Hematopoietic multipotent progenitor cell (in vitro differentiated cells): ENCODE measurements at regions not wholly inside any gene's neighbourhood (a gene's known extent, or its start where the extent isn't known, plus 50 kb on each side); places are given as distances from the start of the nearest gene placed in this dataset.
"Not testable (repeated sequence)": the region's sequence is repeated elsewhere in the genome, so short reads cannot be mapped to it uniquely, and the experiment has no call there.

Experiments
- DNase-seq, 3 donors: peaks; one replicate each; pipeline ENCODE4 v3.0.0-alpha.2; 2011 to 2015; ENCODE audit warnings: low read depth in 2 of 3, low spot score in 2 of 3

DNA sequence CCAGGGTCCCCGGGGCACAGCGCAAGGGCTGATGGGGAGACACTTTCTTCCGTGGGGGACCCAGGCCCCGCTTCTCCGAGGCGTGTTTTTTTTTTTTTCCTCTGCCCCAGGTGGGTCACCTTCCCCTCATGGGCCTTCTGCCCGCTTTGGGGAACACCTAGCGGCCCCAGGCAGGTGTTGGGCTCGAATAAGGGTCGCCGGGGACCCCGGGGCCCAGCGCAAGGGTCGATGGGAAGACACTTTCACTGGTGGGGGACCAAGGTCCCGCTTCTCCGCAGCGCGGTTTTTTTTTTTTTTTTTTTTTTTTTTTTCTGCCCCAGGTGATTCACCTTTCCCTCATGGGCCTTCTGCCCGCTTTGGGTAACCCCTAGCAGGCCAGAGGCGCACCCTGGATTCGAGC is 193.8 kb downstream of the POTEG start:
- not testable (repeated sequence) for DNase-seq

DNA sequence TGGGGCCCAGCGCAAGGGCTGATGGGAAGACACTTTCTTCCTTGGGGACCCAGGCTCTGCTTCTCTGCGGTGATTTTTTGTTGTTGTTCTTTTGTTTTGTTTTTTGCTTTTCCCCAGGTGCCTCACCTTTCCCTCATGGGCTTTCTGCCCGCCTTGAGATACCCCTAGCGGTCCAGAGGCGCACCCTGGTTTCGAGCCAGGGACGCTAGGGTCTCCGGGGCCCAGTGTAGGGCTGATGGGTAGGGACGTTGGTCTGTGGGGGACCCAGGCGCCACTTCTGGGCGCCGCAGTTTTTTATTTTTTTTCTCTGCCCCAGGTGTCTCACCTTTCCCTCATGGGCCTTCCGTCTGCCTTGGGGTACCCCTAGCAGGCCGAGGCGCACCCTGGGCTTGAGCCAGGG is 192.7 kb downstream of the POTEG start:
- not testable (repeated sequence) for DNase-seq

DNA sequence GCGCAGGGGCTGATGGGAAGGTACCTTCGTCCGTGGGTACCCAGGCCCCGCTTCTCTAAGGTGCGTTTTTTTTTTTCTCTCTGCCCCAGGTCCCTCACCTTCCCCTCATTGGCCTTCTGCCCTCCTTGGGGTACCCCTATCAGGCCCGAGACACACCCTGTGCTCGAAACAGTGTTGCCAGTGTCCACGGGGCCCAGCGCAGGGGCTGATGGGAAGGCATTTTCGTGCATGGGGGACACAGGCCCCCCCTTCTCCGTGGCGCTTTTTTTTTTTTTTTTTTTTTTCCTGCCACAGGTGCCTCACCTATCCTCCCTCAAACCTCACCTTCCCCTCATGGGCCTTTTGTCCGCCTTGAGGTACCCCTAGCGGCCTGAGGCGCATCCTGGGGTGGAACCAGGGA is 191.6 kb downstream of the POTEG start:
- DNase-seq = not testable (repeated sequence)

DNA sequence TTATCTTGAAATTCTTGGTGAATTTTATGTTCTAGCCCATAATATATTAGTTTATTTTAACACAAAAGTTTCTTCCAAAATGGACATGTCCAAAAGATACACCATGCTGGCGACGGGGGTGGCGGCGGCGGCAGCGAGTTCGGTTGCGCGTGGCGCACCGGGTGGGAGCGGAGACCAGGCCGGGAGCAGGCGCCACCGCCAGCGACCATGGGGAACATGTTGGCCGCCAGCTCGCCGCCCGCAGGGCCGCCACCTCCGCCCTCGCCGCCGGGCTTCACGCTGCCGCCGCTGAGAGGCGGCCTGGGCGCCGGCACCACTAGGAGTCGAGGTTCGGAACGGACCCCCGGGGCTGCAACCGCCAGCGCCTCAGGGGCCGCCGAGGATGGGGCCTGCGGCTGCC is 167.2 kb downstream of the POTEG start:
- DNase-seq = not testable (repeated sequence)

DNA sequence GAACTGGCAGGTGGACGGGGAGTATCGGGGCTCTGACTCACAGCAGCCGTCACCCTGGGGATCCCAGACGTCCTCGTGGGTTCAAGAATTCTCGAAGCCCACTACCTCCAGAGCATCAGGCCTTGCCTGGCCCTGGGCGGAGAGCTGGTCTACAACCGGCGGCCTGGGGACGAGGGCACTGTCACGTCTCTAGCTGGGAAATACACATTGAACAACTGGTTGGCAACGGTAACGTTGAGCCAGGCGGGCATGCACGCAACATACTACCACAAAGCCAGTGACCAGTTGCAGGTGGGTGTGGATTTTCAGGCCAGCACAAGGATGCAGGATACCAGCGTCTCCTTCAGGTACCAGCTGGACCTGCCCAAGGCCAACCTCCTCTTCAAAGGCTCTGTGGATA is 166.5 kb downstream of the POTEG start:
- DNase-seq = not testable (repeated sequence)

DNA sequence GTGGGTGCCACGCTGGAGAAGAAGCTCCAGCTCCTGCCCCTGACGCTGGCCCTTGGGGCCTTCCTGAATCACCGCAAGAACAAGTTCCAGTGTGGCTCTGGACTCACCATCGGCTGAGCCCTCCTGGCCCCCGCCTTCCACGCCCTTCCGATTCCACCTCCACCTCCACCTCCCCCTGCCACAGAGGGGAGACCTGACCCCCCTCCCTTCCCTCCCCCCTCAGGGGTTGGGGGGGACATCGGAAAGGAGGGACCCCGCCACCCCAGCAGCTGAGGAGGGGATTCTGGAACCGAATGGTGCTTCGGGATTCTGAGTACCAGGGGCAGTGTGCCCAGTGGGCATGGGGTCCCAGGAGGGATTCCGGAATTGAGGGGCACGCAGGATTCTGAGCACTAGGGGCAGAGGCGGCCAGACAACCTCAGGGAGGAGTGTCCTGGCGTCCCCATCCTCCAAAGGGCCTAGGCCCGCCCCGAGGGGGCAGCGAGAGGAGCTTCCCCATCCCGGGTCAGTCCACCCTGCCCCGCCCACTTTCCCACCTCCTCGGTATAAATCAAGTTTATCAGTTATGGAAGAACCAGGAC is 166.0 kb downstream of the POTEG start:
- not testable (repeated sequence) for DNase-seq

DNA sequence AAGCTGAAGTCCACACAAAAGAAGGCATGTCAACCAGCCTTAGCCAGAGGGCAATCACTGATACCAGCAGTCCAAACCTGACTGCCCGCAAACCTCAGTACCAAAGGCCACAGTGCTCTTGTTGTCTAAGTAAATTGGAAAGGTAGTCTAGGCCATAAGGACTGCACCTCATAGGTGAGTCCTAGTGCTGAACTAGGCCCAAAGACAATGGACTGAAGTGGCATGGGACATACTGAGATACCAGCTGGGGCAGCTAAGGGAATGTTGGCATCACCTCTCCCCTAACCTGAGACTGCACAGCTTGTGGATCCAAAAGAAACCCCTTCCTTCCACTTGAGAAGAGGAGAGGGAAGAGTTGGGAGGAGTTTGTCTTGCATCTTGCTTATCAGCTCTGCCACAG is 161.9 kb downstream of the POTEG start:
- DNase-seq = not testable (repeated sequence)

DNA sequence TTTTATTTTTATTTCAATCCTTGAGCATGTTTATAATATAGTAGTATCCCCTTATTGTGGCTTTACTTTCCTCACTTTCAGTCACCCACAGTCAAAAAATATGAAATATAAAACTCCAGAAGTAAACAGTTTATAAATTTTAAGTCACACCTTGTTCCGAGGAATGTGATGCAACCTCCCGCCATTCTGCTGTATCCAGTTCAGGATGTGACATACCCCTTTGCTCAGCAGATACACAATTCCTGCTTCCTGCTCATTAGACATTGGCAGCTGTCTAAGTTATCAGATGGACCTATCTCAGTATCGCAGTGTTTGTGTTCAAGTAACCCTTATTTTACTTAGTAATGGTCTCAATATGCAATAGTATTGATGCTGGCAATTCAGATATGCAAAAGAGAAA is 144.5 kb downstream of the POTEG start:
- not testable (repeated sequence) for DNase-seq

DNA sequence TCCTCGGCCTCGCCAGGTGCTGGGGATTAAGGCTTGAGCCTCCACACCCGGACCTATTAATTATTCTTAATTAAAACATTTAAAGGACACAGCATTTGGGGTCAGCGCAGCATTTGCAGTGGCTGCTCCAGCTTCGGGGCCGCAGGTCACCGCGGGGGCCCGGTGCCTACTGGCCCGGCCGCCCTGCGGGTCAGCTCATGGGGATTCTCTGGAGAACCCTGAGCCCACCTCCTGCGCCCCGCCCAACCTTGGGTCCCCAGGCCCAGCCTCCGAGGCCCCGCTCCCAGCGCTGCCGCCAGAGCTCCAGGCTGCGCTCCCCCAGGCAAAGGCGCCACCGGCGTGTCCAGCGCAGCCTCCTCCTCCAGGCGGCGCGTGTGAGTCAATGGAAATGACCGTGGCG is 133.9 kb downstream of the POTEG start:
- DNase-seq = not testable (repeated sequence)

DNA sequence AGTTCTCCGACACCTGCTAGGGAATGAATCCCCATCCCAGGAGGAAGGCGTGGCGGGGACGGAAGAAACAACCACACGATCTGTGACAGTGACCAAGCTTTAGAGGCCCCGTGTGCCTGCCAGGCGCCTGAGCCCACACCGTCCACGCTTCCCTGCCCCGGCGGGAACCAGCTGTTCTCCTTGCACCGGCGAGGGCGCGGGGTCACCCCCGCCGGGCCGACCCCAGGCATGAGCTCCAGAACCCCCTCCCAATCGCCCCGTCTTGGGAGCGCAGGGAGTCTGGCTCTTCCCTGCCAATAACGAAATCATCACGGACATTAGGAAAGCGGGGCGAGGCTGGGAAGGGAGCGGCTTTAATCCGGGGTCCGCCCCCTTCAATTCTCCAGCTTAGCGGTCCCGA is 133.3 kb downstream of the POTEG start:
- DNase-seq = not testable (repeated sequence)

DNA sequence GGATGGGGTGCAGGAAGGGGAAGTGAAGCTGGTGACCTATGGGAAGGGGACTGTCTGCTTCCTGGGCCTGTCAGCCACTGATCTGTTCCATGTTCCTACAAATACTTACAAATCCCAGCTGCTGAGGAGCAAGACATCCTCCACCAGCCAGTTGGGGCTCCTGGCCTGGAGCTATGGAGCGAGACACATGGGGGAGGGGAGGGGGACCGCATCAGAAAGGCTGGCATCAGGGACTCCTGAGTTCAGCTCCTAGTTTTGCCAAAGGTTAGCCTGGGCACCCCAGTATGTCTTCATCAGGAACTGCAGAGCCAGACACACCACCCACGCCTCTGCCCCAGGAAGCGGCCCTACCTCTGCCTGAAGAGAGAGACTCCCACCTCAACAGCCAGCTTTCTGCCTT is 130.3 kb downstream of the POTEG start:
- not testable (repeated sequence) for DNase-seq

DNA sequence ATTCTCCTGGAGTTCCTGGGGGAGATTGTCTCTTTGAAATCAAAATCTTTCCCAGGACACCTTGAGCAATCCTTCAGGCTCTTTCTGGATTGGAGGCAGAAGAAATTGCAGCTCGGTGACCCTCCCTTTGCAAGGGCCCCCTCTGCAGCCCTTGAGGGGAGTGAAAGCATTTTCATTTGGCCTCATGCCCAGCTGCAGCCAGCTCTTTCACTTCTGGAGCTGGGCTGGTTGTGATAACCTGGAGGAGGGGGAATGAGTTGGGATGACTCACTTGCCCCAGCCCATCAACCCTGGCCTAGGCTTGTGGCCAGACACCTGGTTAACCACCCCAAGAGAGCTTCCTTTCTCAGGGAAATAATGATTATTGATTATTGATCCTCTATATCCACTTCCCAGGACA is 129.7 kb downstream of the POTEG start:
- not testable (repeated sequence) for DNase-seq

DNA sequence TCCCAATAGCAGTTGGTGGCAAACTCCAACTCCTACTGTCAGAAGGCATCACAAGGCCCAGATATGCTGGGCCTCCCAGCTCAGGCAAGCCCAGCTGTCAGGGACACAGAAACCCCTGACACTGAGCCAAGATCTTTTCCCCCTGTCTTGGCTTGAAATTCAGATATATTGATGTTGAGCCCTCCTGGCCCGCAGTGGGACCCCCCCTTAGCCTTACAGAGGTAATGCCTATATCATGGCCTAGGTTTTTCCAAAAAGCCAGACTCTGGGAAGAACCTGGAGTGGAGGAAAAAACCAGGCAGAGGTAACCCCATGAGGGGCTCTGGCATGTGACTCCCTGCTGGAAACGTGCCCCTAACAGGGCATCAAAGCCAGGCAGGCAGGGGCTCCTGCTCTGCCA is 129.2 kb downstream of the POTEG start:
- not testable (repeated sequence) for DNase-seq

DNA sequence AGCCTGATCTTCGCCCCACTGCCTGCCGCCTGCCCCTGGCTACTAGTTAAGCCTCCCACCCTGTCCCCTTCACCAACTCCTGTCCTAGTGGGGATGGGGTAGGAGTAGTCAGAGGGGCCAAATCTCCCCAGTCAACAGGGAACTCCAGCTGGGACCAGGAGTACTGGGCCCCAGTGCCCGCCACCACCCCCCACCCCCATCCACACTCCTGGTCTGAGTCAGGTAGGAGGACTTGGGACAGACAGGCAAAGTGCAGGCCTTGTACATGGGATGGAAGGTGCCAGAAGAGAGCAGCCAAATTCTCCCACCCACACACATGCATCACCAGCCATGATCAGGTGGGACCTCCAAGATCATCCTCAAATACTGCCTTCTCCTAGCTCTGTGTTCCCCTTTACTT is 128.4 kb downstream of the POTEG start:
- not testable (repeated sequence) for DNase-seq

DNA sequence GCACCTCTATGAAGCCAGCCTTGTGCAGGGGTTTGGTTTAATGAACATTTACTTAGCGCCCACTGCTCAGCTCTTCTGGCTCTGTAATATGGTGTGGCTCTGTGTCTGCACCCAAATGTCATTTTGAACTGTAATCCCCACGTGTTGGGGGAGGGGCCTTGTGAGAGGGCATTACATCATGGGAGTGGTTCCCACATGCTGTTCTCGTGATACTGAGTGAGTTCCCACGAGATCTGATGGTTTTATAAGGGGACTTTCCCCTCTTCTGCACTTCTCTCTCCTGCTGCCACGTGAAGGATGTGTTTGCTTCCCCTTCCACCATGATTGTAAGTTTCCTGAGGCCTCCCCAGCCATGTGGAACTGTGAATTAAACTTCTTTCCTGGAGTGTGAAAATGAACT is 127.7 kb downstream of the POTEG start:
- not testable (repeated sequence) for DNase-seq

DNA sequence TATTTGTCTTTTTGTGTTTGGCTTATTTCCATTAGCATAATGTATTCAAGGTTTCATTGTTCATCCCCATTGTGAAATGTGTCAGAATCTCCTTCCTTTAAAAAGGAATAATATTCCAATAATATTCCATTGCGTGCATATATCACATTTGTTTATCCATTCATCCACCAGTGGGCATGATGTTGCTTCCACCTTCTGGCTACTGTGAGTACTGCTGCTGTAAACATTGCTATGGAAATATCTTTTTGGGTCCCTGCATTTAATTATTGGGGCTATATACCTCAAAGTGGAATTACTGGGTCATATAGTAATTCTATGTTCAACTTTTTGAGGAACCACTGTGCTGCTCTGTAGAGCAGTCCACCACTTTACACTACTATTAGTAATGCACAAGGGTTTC is 123.1 kb downstream of the POTEG start:
- not testable (repeated sequence) for DNase-seq

DNA sequence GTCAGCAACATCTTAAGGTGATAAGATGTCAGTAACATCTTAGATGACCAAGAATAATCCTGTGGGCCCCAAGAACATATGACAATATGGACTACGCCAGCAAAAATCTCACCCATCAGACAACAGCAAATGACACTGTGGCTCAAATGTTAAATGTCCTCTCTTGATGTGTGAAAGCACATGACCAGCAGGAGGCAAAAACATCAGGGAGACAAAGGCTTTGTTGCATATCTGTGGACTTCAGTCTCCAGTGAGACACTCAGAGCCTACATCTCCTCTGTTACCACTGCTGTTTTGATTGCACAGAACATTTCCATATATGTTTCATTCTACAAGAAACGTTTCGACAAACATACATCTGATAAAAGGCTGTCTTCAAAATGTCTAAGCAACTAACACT is 103.5 kb downstream of the POTEG start:
- not testable (repeated sequence) for DNase-seq

DNA sequence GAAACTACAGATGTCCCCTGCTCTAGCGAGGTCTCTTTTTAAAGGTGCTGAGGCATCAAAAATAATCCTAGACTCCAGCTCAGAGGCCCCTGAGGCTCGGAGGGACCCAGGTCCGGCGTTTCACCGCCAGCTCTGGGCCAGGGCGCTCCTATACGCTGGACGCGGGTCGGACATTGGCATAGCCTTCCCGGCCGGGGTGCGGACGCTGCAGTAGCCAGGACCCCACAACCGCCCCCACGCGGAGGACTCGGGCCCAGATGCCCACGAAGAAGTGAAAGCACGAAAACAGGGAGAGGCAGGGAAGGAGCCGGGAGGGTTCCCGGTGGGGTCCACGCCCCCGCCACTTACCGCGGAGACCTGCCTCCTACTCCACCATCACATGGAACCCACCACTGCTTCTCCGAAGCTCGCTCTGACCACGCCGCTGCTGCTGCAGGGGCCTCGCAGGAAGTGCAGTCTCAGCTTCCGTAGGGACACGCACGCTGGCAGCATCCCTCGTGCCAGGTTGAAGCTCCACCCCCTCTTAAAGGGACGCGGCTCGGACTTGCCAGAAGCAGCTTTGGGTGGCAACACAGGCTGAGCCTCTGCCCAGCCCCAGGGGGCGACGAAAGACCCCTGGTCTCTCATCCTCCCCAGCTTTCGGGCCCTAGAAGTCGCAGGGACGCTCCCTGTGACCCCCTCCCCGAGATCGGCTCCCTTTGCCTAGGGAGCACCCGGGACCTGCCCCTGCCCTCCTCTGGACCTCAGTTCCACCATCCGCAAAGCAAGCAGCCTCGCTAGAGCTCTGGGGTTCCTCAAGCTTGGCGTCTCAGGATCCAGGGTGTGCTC is 96.7 kb downstream of the POTEG start:
- not testable (repeated sequence) for DNase-seq

DNA sequence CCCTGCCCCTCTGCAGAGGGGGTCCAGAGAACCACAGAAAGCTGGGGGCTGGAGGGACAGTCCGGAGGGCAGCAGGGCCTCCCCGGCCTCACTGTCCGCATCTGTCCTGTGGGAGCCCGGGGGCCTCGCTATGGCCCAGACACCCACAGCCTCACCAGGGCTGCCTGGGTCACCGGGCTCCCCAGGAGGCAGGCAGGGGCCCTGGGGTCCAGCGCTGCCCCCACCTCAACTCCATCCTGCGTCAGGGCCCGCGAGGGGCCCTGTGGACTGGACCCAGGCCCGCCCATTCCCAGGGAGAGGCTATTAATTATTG is 96.1 kb downstream of the POTEG start:
- not testable (repeated sequence) for DNase-seq

DNA sequence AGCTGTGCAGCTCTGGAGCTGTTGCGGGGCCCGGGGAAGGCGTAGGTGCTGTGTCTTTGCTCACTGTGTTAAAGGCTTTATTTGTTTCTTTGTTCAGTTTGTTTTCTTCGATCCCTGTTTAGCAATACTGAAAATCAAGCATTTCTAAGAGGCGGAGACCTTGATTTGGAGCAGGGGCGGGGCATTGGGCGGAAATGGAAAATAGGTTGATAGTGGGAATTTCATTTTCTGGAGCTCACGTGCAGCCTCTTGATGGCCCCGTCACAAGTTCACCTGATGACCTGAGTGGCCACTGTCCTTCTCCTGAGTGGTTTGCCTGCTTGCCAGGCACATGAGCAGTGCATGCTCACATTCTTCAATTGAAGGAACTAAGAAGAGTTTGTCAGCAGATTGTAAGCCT is 93.2 kb downstream of the POTEG start:
- DNase-seq = not testable (repeated sequence)

DNA sequence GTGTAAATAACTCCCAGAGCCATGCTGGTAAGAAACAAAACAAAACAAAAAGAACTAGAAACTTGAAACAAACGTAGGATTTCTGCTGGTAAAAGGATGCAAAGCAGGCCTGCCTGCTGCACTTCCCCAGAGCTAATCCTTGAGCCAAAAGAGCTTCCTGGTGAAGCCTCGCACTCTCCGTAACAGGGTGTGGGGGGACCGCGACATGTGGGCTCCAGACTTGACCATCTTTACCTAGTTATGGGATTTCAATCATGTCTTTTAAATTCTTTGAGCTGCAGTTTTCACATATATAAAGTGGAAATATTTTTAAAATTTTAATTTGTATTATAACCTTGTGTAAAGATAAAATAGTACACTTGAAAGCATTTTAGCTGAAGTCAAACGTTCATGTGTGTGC is 92.5 kb downstream of the POTEG start:
- not testable (repeated sequence) for DNase-seq

DNA sequence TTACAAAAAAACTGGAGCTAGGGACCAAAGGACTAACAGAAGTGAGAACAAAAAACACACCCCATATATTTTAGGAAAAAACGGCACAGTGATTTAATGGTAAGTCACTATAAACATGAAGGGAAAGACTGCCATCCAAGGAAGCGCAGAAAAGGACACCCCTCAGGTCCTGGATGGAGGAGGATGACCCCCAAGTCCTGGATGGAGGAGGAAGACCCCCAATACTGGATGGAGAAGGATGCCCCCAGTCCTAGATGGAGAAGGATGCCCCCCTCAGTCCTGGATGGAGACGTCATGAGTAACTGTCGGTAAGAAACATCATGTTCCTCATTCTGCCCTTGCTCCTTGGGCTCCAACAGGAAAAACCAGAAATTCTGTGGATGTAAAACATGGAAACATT is 89.9 kb downstream of the POTEG start:
- not testable (repeated sequence) for DNase-seq
